ENCODE measurements at regions not wholly inside any gene's neighbourhood (a gene's known extent, or its start where the extent isn't known, plus 50 kb on each side); places are given as distances from the start of the nearest gene placed in this dataset.

DNA sequence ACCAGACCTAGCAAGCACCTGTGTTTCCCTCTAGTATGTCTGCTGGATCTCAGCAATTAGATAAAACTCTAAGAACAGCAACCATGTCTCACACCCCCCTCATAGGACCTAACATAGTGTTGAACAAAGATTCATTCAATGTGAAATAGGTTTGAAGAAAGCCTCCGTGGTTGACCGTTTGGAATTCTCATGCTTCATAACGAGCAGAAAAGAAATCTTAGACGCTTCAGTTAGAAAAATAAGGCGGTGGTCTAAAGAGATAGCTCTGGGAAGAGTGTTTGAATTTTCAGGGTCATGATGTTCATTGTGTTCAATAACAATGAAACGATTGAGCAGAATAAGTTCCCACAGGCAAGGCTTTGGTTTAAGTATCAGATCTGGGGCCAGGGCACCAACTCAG, 332.9 kb downstream of the COG6 start:
- no peaks in the 10 kb centered on the region for H3K4me1 ChIP-seq (ENCODE audit: control insufficient read depth, extremely low read depth, insufficient read depth, low read length)
- no peaks in the 10 kb centered on the region for H3K9me3 ChIP-seq (ENCODE audit: control insufficient read depth, low read depth, low read length)
- H3K4me2 ChIP-seq (ENCODE audit: control insufficient read depth, extremely low read depth, insufficient read depth, low read depth, low read length) = no peak overlapping the region
- FAIRE-seq (no peak), DNase-seq (ENCODE audit: low read depth, low spot score) (no peak)
- H2AFZ ChIP-seq (ENCODE audit: control insufficient read depth, low read length) = no peak overlapping the region
- no peak for TF ChIP-seq EZH2 (IDR thresholded peaks at IDR 0.05; ENCODE audit: low read length)
- TF ChIP-seq, protein P1, sequence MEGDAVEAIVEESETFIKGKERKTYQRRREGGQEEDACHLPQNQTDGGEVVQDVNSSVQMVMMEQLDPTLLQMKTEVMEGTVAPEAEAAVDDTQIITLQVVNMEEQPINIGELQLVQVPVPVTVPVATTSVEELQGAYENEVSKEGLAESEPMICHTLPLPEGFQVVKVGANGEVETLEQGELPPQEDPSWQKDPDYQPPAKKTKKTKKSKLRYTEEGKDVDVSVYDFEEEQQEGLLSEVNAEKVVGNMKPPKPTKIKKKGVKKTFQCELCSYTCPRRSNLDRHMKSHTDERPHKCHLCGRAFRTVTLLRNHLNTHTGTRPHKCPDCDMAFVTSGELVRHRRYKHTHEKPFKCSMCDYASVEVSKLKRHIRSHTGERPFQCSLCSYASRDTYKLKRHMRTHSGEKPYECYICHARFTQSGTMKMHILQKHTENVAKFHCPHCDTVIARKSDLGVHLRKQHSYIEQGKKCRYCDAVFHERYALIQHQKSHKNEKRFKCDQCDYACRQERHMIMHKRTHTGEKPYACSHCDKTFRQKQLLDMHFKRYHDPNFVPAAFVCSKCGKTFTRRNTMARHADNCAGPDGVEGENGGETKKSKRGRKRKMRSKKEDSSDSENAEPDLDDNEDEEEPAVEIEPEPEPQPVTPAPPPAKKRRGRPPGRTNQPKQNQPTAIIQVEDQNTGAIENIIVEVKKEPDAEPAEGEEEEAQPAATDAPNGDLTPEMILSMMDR (optimal IDR thresholded peaks at IDR 0.05 in 1 of 3, IDR thresholded peaks at IDR 0.05 in 1 of 3, conservative IDR thresholded peaks at IDR 0.05 in 1 of 3; ENCODE audit: extremely low read depth in 1 of 3, insufficient read depth in 2 of 3, low read length in 3 of 3) = no peak
- H3K9ac ChIP-seq (ENCODE audit: control insufficient read depth, extremely low read depth, insufficient read depth, low read length) = no peak overlapping the region
- no peak overlapping the region for H3K4me3 ChIP-seq (ENCODE audit: control insufficient read depth in 2 of 3, extremely low read depth in 1 of 3, insufficient read depth in 2 of 3, low read depth in 1 of 3, low read length in 3 of 3)
- no peaks in the 10 kb centered on the region for H4K20me1 ChIP-seq (ENCODE audit: control insufficient read depth, extremely low read depth, insufficient read depth, low read length)
- H3K79me2 ChIP-seq (ENCODE audit: control insufficient read depth, insufficient read depth, low read length) = no peaks in the 10 kb centered on the region
- H3K9me1 ChIP-seq (ENCODE audit: control insufficient read depth, extremely low read depth, insufficient read depth, low read length) = no peaks in the 10 kb centered on the region
- H3K27me3 ChIP-seq (ENCODE audit: control insufficient read depth, extremely low read depth, insufficient read depth, low read length) = no peaks in the 10 kb centered on the region
- no peaks in the 10 kb centered on the region for H3K36me3 ChIP-seq (ENCODE audit: control insufficient read depth in 2 of 2, extremely low read depth in 1 of 2, insufficient read depth in 2 of 2, low read length in 2 of 2)
- no peak overlapping the region for H3K27ac ChIP-seq (ENCODE audit: control insufficient read depth, insufficient read depth, low read length)
- dilution Hi-C loops (cut with MboI; ENCODE audit: extremely low pct_ligation_motif_present, low sequenced_read_pairs) = no loop called here

DNA sequence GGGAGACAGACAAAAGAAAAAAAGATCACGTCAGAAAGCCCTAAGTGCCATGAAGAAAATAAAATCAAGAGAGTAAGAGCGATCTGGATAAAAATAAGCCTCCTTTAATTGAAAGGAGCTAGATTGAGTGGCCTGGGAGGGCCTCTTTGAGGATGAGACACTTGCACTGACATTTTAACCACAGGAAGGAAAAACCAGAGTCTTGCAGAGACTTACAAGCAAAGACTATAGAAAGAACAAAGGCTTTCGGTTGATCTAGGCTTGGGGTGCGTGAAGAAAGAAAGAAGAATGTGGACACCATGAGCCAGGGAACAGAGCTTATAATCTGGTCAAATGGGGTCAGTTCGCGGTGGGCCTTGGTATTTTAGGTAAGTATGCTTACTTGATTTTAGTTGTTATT, 342.7 kb downstream of the COG6 start:
- no peaks in the 10 kb centered on the region for H3K27me3 ChIP-seq (ENCODE audit: control insufficient read depth, extremely low read depth, insufficient read depth, low read length)
- no peaks in the 10 kb centered on the region for H3K36me3 ChIP-seq (ENCODE audit: control insufficient read depth in 2 of 2, extremely low read depth in 1 of 2, insufficient read depth in 2 of 2, low read length in 2 of 2)
- H3K9ac ChIP-seq (ENCODE audit: control insufficient read depth, extremely low read depth, insufficient read depth, low read length) = no peak overlapping the region
- H2AFZ ChIP-seq (ENCODE audit: control insufficient read depth, low read length) = no peak overlapping the region
- H3K9me1 ChIP-seq (ENCODE audit: control insufficient read depth, extremely low read depth, insufficient read depth, low read length) = no peaks in the 10 kb centered on the region
- H3K4me3 ChIP-seq (ENCODE audit: control insufficient read depth in 2 of 3, extremely low read depth in 1 of 3, insufficient read depth in 2 of 3, low read depth in 1 of 3, low read length in 3 of 3) = no peak overlapping the region
- H3K27ac ChIP-seq (ENCODE audit: control insufficient read depth, insufficient read depth, low read length) = no peak overlapping the region
- no peaks in the 10 kb centered on the region for H3K9me3 ChIP-seq (ENCODE audit: control insufficient read depth, low read depth, low read length)
- no peak overlapping the region for H3K4me2 ChIP-seq (ENCODE audit: control insufficient read depth, extremely low read depth, insufficient read depth, low read depth, low read length)
- no peaks in the 10 kb centered on the region for H4K20me1 ChIP-seq (ENCODE audit: control insufficient read depth, extremely low read depth, insufficient read depth, low read length)
- dilution Hi-C loops (cut with MboI; ENCODE audit: extremely low pct_ligation_motif_present, low sequenced_read_pairs) = no loop called here
- DNase-seq (ENCODE audit: low read depth, low spot score) = no peak
- H3K4me1 ChIP-seq (ENCODE audit: control insufficient read depth, extremely low read depth, insufficient read depth, low read length) = no peaks in the 10 kb centered on the region
- FAIRE-seq = no peak
- TF ChIP-seq, protein P1 (optimal IDR thresholded peaks at IDR 0.05 in 1 of 3, IDR thresholded peaks at IDR 0.05 in 1 of 3, conservative IDR thresholded peaks at IDR 0.05 in 1 of 3; ENCODE audit: extremely low read depth in 1 of 3, insufficient read depth in 2 of 3, low read length in 3 of 3) = no peak
- no peak for TF ChIP-seq EZH2 (IDR thresholded peaks at IDR 0.05; ENCODE audit: low read length)
- H3K79me2 ChIP-seq (ENCODE audit: control insufficient read depth, insufficient read depth, low read length) = no peaks in the 10 kb centered on the region

All from keratinocyte (primary cell).